Parathyroid adenoma (tissue), 2 donors: ENCODE measurements at regions not wholly inside any gene's neighbourhood (a gene's known extent, or its start where the extent isn't known, plus 50 kb on each side); places are given as distances from the start of the nearest gene placed in this dataset.

Experiments used
- H2AFZ ChIP-seq: fragments of 300-600 bp; sonication (generic); one replicate; pipeline ENCODE4 v1.7.0; 2017; ENCODE audit warnings: antibody characterized with exemption, mild to moderate bottlenecking
- H3K27ac ChIP-seq: fragments of 300-600 bp; sonication (generic); one replicate; pipeline ENCODE4 v1.7.0; 2017
- H3K27me3 ChIP-seq: fragments of 300-600 bp; sonication (generic); one replicate; pipeline ENCODE4 v1.7.0; 2017; ENCODE audit warnings: low read length; ENCODE audit not compliant: control insufficient read depth, insufficient read depth
- H3K36me3 ChIP-seq: fragments of 300-600 bp; sonication (generic); one replicate; pipeline ENCODE4 v1.7.0; 2017; ENCODE audit warnings: low read length; ENCODE audit not compliant: control insufficient read depth, insufficient read depth
- H3K4me1 ChIP-seq: fragments of 300-600 bp; sonication (generic); one replicate; pipeline ENCODE4 v1.7.0; 2017; ENCODE audit warnings: control low read depth
- H3K4me2 ChIP-seq: fragments of 300-600 bp; sonication (generic); one replicate; pipeline ENCODE4 v1.7.0; 2017; ENCODE audit warnings: low read length
- H3K4me3 ChIP-seq: fragments of 300-600 bp; sonication (generic); one replicate; pipeline ENCODE4 v1.7.0; 2017; ENCODE audit warnings: low read depth, low read length
- H3K79me2 ChIP-seq: fragments of 300-600 bp; sonication (generic); one replicate; pipeline ENCODE4 v1.7.0; 2017; ENCODE audit warnings: control low read depth
- H3K9ac ChIP-seq: fragments of 300-600 bp; sonication (generic); one replicate; pipeline ENCODE4 v1.7.0; 2017; ENCODE audit warnings: mild to moderate bottlenecking
- H3K9me3 ChIP-seq: fragments of 300-600 bp; sonication (generic); one replicate; pipeline ENCODE4 v1.7.0; 2017; ENCODE audit warnings: low read length; ENCODE audit not compliant: control insufficient read depth
- CTCF ChIP-seq: fragments of 300-600 bp; sonication (generic); IDR thresholded peaks from one replicate; pipeline ENCODE4 v1.7.0; 2017; ENCODE audit warnings: antibody characterized with exemption, mild to moderate bottlenecking
- donor health status: primary hyperparathyroidism.

GRCh38 chr21:35420656-35421055, 371.6 kb upstream of the RUNX1 start:
- no peak for TF ChIP-seq CTCF

GRCh38 chr21:35417762-35418161, 368.7 kb upstream of the RUNX1 start:
- no peaks in the 10 kb centered on the region for H3K36me3 ChIP-seq
- H3K27ac ChIP-seq: no peak overlapping the region
- no peak overlapping the region for H3K9ac ChIP-seq
- H3K4me1 ChIP-seq: no peaks in the 10 kb centered on the region
- H3K79me2 ChIP-seq: no peaks in the 10 kb centered on the region
- no peaks in the 10 kb centered on the region for H3K9me3 ChIP-seq
- no peaks in the 10 kb centered on the region for H3K27me3 ChIP-seq
- TF ChIP-seq CTCF: no peak
- no peak overlapping the region for H2AFZ ChIP-seq
- no peak overlapping the region for H3K4me3 ChIP-seq
- no peak overlapping the region for H3K4me2 ChIP-seq

More at GRCh38 chr21:35420656-35421055, 371.6 kb upstream of the RUNX1 start:
- Histone ChIP-seq H3K27ac (no peak overlapping the region), H2AFZ (no peak overlapping the region), H3K4me2 (no peak overlapping the region), H3K9me3 (no peaks in the 10 kb centered on the region), H3K27me3 (no peaks in the 10 kb centered on the region), H3K79me2 (no peaks in the 10 kb centered on the region), H3K9ac (no peak overlapping the region), H3K4me3 (no peak overlapping the region), H3K4me1 (no peaks in the 10 kb centered on the region), H3K36me3 (no peaks in the 10 kb centered on the region)

- Histone ChIP-seq H3K27ac (no peak overlapping the region), H3K4me2 (no peak overlapping the region), H3K4me1 (no peaks in the 10 kb centered on the region), H3K4me3 (no peak overlapping the region), H3K9ac (no peak overlapping the region), H3K9me3 (no peaks in the 10 kb centered on the region), H2AFZ (no peak overlapping the region), H3K27me3 (no peaks in the 10 kb centered on the region), H3K79me2 (no peaks in the 10 kb centered on the region), H3K36me3 (no peaks in the 10 kb centered on the region)
- TF ChIP-seq CTCF: no peak
These were observed 367.9 kb upstream of the RUNX1 start for GRCh38 chr21:35416866-35417489.

- Histone ChIP-seq H3K4me3 (no peak overlapping the region), H3K36me3 (no peaks in the 10 kb centered on the region), H3K27ac (no peak overlapping the region), H3K4me1 (no peaks in the 10 kb centered on the region), H3K4me2 (no peak overlapping the region), H2AFZ (no peak overlapping the region), H3K9ac (no peak overlapping the region), H3K79me2 (no peaks in the 10 kb centered on the region), H3K9me3 (no peaks in the 10 kb centered on the region), H3K27me3 (no peaks in the 10 kb centered on the region)
- no peak for TF ChIP-seq CTCF
These were observed 365.5 kb upstream of the RUNX1 start for GRCh38 chr21:35414507-35415139.

GRCh38 chr21:35414056-35414455, 365.0 kb upstream of the RUNX1 start:
- H3K9ac ChIP-seq: no peak overlapping the region
- H3K27me3 ChIP-seq: no peaks in the 10 kb centered on the region
- H3K79me2 ChIP-seq: no peaks in the 10 kb centered on the region
- H3K4me2 ChIP-seq: no peak overlapping the region
- H3K9me3 ChIP-seq: no peaks in the 10 kb centered on the region
- no peaks in the 10 kb centered on the region for H3K36me3 ChIP-seq
- TF ChIP-seq CTCF: no peak
- H2AFZ ChIP-seq: no peak overlapping the region
- H3K4me3 ChIP-seq: no peak overlapping the region
- H3K4me1 ChIP-seq: no peaks in the 10 kb centered on the region
- H3K27ac ChIP-seq: no peak overlapping the region
